GM12865 (cell line): ENCODE measurements at regions not wholly inside any gene's neighbourhood (a gene's known extent, or its start where the extent isn't known, plus 50 kb on each side); places are given as distances from the start of the nearest gene placed in this dataset.

Source experiments
- DNase-seq: peaks from one replicate; pipeline ENCODE4 v3.0.0; 2010; ENCODE audit warnings: low read depth
- H3K4me3 ChIP-seq: 2 replicates; pipeline ENCODE4 v1.5.1; 2011; ENCODE audit warnings: mild to moderate bottlenecking, low read depth, low read length, control low read depth
- TF ChIP-seq, protein P1 (sequence below): IDR thresholded peaks from 2 replicates; pipeline ENCODE4 v1.5.1; 2011; ENCODE audit warnings: low read length, control low read depth, low read depth, inconsistent platforms; ENCODE audit not compliant: insufficient read depth; ENCODE audit errors: missing control alignments

DNA sequence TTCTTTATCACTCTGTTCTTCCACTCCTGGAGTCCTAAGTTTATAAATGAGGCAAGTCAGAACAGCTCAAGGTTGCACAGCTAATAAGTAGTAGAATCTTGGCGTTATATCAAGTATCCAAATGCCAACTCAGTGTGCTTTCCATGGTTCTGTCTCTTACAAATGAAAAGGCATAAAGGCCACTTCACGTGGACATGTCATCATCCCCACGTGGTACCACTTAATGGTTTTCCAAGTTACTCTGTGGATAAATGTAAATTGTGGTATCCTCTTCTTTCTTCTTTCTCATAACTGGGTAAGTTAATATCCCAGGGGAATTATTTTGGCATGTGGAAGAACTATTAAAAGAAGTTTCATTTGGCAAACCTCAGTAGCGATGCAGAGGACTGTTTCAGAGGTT lies 131.5 kb upstream of the L3MBTL4 start:
- TF ChIP-seq, protein P1, sequence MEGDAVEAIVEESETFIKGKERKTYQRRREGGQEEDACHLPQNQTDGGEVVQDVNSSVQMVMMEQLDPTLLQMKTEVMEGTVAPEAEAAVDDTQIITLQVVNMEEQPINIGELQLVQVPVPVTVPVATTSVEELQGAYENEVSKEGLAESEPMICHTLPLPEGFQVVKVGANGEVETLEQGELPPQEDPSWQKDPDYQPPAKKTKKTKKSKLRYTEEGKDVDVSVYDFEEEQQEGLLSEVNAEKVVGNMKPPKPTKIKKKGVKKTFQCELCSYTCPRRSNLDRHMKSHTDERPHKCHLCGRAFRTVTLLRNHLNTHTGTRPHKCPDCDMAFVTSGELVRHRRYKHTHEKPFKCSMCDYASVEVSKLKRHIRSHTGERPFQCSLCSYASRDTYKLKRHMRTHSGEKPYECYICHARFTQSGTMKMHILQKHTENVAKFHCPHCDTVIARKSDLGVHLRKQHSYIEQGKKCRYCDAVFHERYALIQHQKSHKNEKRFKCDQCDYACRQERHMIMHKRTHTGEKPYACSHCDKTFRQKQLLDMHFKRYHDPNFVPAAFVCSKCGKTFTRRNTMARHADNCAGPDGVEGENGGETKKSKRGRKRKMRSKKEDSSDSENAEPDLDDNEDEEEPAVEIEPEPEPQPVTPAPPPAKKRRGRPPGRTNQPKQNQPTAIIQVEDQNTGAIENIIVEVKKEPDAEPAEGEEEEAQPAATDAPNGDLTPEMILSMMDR, result no peak
- no peak for DNase-seq
- no peak overlapping the region for H3K4me3 ChIP-seq

DNA sequence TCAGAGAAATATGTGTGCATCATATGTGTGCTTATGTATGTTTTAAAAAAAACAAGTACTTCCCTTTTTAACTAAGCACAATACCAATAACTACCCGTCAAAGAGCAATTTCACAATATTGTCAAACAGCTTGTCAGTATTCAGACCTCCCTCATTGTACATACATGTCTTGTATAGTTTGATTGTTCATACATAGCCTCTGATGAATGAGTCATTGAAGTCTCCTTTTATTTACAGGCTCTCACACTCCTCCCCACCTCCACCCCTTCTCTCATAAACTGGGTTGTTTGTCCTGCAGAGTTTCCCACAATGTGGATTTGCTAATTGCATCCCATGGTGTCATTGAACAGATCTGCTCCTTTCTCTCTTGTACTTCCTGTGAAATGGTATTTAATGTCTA lies 132.8 kb upstream of the L3MBTL4 start:
- no peak for DNase-seq
- H3K4me3 ChIP-seq, result no peak overlapping the region
- TF ChIP-seq, protein P1, result no peak

DNA sequence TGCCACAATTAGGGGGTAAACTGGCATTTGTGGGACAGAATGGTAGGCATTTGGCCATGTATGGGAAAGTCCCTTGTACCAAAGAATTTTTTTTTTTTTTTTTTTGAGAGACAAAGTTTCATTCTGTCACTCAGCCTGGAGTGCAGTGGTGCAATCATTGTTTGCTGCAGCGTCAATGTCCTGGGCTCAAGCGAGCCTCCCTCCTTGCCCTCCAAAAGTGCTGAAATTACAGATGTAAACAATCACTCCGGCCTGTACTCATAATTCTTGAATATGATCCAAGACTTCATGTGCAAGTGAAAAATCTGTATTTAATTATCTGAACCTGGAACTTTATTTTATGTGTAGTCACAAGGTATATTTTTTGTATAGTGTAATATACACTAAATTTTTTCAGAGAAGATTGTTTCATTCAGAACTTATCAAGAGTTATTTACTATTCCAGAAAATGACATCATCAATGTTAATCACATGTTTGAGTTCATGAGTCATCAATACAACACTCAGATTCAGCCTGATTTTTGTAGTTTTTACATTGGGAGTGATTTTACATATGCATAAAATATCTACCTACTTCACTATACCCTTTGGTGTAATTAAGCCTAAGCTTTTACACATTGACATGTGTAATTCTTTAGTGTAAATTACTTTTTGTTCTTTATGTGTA lies 138.7 kb upstream of the L3MBTL4 start:
- TF ChIP-seq, protein P1, result no peak
- no peak overlapping the region for H3K4me3 ChIP-seq
- DNase-seq, result no peak

DNA sequence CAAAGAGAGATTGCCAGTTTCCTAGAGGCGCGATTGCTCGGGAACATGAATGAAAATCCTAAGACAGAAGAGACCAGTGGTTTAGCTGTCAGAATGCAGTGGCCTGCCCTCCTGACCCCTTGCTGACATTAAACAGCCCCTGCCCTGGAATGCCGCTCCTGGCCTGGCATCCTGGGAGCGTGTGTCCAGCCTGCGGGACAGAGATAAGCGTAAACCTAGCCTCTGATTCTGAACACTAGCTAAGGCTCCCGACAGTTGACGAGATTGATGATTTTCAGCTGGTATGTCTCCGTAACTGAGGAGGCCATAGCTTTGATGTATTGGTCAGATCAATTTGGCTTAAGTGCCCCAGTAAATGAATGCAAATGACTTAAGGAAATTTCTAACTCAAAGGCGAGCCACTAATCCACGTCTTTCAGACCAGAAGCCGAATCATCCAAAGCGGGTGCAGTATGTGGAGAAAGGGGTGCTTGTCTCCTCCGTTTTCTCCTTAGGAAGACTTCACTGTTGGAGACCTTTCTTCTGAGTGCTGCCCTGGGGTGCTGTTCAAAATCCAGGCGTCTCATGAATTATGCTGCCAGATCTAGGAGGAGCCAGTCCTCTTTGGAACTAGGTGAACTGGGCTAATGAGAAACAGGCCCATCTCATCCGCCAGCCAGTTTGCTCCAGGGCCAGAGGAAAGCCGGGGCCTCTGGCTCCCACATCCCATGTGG lies 142.5 kb upstream of the L3MBTL4 start:
- H3K4me3 ChIP-seq, result no peak overlapping the region
- DNase-seq, result no peak

DNA sequence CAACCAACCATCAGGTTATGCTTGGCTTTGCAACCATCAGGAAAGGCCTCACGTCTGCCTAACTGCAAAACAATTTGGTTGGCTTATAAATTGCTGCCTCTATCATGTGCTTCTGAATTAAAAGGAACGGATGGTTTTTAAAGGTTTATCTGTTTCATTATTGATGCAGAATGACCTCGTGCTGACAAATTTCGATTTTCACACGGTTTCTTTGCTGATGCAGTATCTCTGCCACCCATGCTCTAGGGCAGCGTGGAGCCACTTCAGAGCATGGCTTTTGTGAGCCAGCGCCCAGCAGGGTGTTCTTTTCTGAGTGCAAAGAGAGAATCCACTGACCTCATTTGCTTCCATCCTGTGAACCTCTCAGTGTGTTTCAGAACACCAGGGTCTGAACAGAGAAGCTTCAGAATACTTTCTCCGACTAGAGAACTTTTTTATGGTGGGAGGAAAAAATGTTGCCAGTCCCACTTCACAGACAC lies 143.1 kb upstream of the L3MBTL4 start:
- no peak for DNase-seq
- TF ChIP-seq, protein P1, result no peak
- H3K4me3 ChIP-seq, result no peak overlapping the region

More for the DNA sequence above, 142.5 kb upstream of the L3MBTL4 start:
- TF ChIP-seq, protein P1, result no peak

DNA sequence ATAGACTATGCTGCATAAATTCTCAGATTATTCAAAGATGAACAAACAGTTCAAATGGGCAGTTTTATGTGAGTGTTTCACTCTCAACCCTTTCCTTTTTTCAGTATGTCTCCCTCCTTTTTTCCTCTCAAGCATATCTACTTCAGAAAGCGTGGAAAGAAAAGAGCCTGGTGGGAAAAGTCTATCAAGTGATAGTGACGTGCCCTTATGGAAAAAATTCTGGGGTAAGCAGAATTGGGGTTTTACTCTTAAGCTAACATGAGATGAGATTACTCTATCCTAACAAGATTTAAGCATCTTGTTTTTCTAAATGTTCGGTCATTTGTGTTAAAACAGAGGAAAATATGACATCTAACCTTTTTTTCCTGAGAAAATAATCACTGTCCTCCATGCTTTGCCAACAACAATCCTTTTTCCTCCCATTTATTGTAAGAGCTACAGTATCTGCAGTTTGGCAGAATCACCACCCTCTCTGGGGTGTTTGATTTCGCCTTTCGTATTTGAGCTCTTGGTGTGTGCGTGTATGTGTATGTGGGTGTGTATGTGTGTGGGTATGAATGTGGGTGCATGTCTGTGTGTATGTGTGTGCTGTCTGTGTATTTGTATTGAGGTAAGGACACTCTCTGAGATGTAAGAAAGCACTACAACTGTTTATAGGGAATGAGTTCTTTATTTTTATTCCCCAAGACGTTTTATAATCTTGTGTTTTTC lies 143.9 kb upstream of the L3MBTL4 start:
- TF ChIP-seq, protein P1, result no peak
- no peak for DNase-seq
- H3K4me3 ChIP-seq, result no peak overlapping the region
